ENCODE measurements at regions not wholly inside any gene's neighbourhood (a gene's known extent, or its start where the extent isn't known, plus 50 kb on each side); places are given as distances from the start of the nearest gene placed in this dataset.

DNA sequence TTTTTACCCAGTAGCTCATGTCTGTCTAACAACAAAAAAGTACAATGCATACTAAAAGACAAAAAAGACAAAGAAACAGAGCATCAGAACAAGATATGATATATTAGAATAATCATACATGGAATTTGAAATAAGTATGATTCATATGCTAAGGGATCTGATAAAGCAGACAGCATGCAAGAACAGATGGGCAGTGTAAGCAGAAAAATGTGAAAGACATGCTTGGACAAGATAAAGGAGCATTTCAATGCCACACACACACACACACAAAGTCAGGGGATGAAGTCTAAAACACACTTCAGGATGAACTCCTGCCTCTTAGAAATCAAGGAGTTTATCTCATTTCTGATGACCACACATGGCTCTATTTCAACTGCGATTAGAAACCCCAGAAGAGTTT, 649.6 kb upstream of the NDST4 start:
- H4K8ac ChIP-seq (replicated peaks; ENCODE audit: insufficient read length, low read depth, low read length): no peak overlapping the region
- H3K36me3 Mint-ChIP-seq (ENCODE audit: insufficient read depth in 1 of 3, low read depth in 3 of 3): no peaks in the 10 kb centered on the region; a peak in 1 of 7 replicates
- H4K91ac ChIP-seq (ENCODE audit: insufficient read length, low read depth, low read length): no peak overlapping the region
- no peak overlapping the region for H3T11ph ChIP-seq (ENCODE audit: low read length)
- no peak overlapping the region for H3K4ac ChIP-seq (ENCODE audit: low read depth, low read length)
- H2AFZ ChIP-seq (ENCODE audit: low read length): no peak overlapping the region
- H4K20me1 ChIP-seq (ENCODE audit: control insufficient read depth, insufficient read depth, insufficient read length): no peaks in the 10 kb centered on the region
- H3K9ac ChIP-seq (ENCODE audit: extremely low read depth, insufficient read length, low read length): no peak overlapping the region
- no peak overlapping the region for H3K27ac Mint-ChIP-seq
- H3K23ac ChIP-seq (ENCODE audit: insufficient read length, low read depth, low read length): no peak overlapping the region
- H3K4me2 ChIP-seq (ENCODE audit: insufficient read depth, insufficient read length, low read length): no peak overlapping the region
- TF ChIP-seq, protein P1, sequence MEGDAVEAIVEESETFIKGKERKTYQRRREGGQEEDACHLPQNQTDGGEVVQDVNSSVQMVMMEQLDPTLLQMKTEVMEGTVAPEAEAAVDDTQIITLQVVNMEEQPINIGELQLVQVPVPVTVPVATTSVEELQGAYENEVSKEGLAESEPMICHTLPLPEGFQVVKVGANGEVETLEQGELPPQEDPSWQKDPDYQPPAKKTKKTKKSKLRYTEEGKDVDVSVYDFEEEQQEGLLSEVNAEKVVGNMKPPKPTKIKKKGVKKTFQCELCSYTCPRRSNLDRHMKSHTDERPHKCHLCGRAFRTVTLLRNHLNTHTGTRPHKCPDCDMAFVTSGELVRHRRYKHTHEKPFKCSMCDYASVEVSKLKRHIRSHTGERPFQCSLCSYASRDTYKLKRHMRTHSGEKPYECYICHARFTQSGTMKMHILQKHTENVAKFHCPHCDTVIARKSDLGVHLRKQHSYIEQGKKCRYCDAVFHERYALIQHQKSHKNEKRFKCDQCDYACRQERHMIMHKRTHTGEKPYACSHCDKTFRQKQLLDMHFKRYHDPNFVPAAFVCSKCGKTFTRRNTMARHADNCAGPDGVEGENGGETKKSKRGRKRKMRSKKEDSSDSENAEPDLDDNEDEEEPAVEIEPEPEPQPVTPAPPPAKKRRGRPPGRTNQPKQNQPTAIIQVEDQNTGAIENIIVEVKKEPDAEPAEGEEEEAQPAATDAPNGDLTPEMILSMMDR (conservative IDR thresholded peaks at IDR 0.05): no peak
- DNase-seq: no peak
- H2BK120ac ChIP-seq (ENCODE audit: low read depth, low read length, poor library complexity, severe bottlenecking): no peak overlapping the region
- no peaks in the 10 kb centered on the region for H3K9me3 Mint-ChIP-seq
- H2BK5ac ChIP-seq (ENCODE audit: insufficient read length, low read length): no peak overlapping the region
- no peaks in the 10 kb centered on the region for H3K79me2 ChIP-seq (ENCODE audit: insufficient read depth, low read length)
- no peaks in the 10 kb centered on the region for H3K23me2 ChIP-seq (ENCODE audit: insufficient read length, low read depth, low read length, poor library complexity, severe bottlenecking)
- no peak overlapping the region for H3K14ac ChIP-seq (ENCODE audit: insufficient read depth, low read length)
- no peaks in the 10 kb centered on the region for H3K79me1 ChIP-seq (ENCODE audit: insufficient read depth, low read depth, low read length, poor library complexity, severe bottlenecking)
- H2BK15ac ChIP-seq (ENCODE audit: low read depth, low read length): no peak overlapping the region
- no peak overlapping the region for H2BK20ac ChIP-seq (ENCODE audit: low read depth, low read length, poor library complexity, severe bottlenecking)
- no peak overlapping the region for H3K18ac ChIP-seq (ENCODE audit: insufficient read length, low read depth, low read length)
- no peak overlapping the region for H2BK12ac ChIP-seq (ENCODE audit: insufficient read length, low read depth, low read length)
- no peaks in the 10 kb centered on the region for H3K27me3 ChIP-seq (ENCODE audit: insufficient read depth, low read length)
- H3K4me1 Mint-ChIP-seq: peaks cover 3 to 5% of the 10 kb centered on the region in 2 experiments; a peak in 1 of 4 replicates
- no peaks in the 10 kb centered on the region for H3K9me3 ChIP-seq (ENCODE audit: control insufficient read depth, low read depth, low read length)
- WGBS (ENCODE audit: extremely low coverage, insufficient read length, low lambda C conversion rate): no CpG with 5 or more reads among the region's 1 CpG
- no peak overlapping the region for H4K5ac ChIP-seq (ENCODE audit: insufficient read length, low read depth, low read length)
- no peaks in the 10 kb centered on the region for H3K27me3 Mint-ChIP-seq (ENCODE audit: low read depth)
- H3K4me1 ChIP-seq (ENCODE audit: insufficient read depth, low read length): no peaks in the 10 kb centered on the region
- H3K4me3 Mint-ChIP-seq: no peak overlapping the region
- H3K27ac ChIP-seq (ENCODE audit: insufficient read length, low read depth, low read length): no peak overlapping the region
- H3K56ac ChIP-seq (ENCODE audit: insufficient read length, low read depth, low read length): no peak overlapping the region
- no peak overlapping the region for H2AK5ac ChIP-seq (ENCODE audit: insufficient read length, low read length)
